HCT116 (cell line): ENCODE measurements at regions not wholly inside any gene's neighbourhood (a gene's known extent, or its start where the extent isn't known, plus 50 kb on each side); places are given as distances from the start of the nearest gene placed in this dataset.

Experiments used
- ATAC-seq: fragments of 200-7000 bp; cut with Tn5 transposase; 2 replicates; pipeline ENCODE4 v1.9.1; 2020; ENCODE audit warnings: mild to moderate bottlenecking, moderate library complexity
- BruUV-seq: library from RNA; stranded (reverse); fragments of 400-500 nt; replicated peaks from 2 replicates; lab custom pipeline; 2021; lab: Mats Ljungman, UMichigan
- CTCF ChIA-PET: fragments of 300-600 bp; sonication (Branson Sonifier 250); formaldehyde crosslinking; loops from one replicate; lab custom pipeline; 2021; ENCODE audit warnings: antibody characterized with exemption; lab: Charles Lee
- POLR2A ChIA-PET: fragments of 300-600, 350-600 bp; sonication (Branson Sonifier 250); formaldehyde crosslinking; loops from one replicate; lab custom pipeline; 2021; ENCODE audit warnings: antibody characterized with exemption; lab: Charles Lee
- RAD21 ChIA-PET, 2 experiments: fragments of 300-600 bp; sonication (Branson Sonifier 250); formaldehyde crosslinking; loops; one replicate each; lab custom pipeline; 2023; ENCODE audit warnings: low total read pairs in 2 of 2; ENCODE audit not compliant: uncharacterized antibody in 2 of 2, unreplicated experiment in 2 of 2, low non-redundant PET in 1 of 2; lab: Charles Lee
- DNase-seq: peaks from one replicate; pipeline ENCODE4 v3.0.0-alpha.2; 2010; ENCODE audit warnings: low read depth, low spot score
- H2AFZ ChIP-seq: fragments of 200-600 bp; shearing (Covaris generic), sonication (generic); 2 replicates; pipeline ENCODE4 v1.6.1; 2017; ENCODE audit warnings: low read depth, mixed run types, mixed read lengths, antibody characterized with exemption, low read length; ENCODE audit not compliant: poor library complexity, severe bottlenecking
- H3K27ac ChIP-seq: 2 replicates; pipeline ENCODE4 v1.5.1; 2012; ENCODE audit warnings: low read depth, low read length
- H3K27me3 ChIP-seq: fragments of 200-600 bp; sonication (generic); 2 replicates; pipeline ENCODE4 v1.6.1; 2016; ENCODE audit warnings: mixed run types, low read length, mixed read lengths; ENCODE audit not compliant: insufficient read depth
- H3K36me3 ChIP-seq, 2 experiments: fragments of 200-500 bp in 1 of 2; fragments of 200-600 bp in 1 of 2; sonication (Bioruptor generic) in 1 of 2; sonication (generic) in 1 of 2; 2 replicates each; pipeline versions ENCODE4 v1.5.1 to v1.6.1; 2014 to 2016; ENCODE audit warnings: low read length in 2 of 2, inconsistent platforms in 1 of 2, mixed read lengths in 1 of 2, mixed run types in 1 of 2; ENCODE audit not compliant: insufficient read depth in 2 of 2, control insufficient read depth in 1 of 2
- H3K4me1 ChIP-seq, 2 experiments: fragments of 200-600 bp in 1 of 2; sonication (generic) in 1 of 2; 2 replicates each; pipeline versions ENCODE4 v1.5.1 to v1.6.1; 2012 to 2017; ENCODE audit warnings: low read length in 2 of 2, inconsistent platforms in 1 of 2, mild to moderate bottlenecking in 1 of 2, mixed read lengths in 1 of 2, mixed run types in 1 of 2, moderate library complexity in 1 of 2; ENCODE audit not compliant: insufficient read depth in 2 of 2, control insufficient read depth in 1 of 2
- H3K4me2 ChIP-seq: fragments of 200-600 bp; sonication (generic); 2 replicates; pipeline ENCODE4 v1.6.1; 2017; ENCODE audit warnings: mixed run types, low read length, mixed read lengths
- H3K4me3 ChIP-seq, 2 experiments: fragments of 200-600 bp in 1 of 2; sonication (generic) in 1 of 2; replicated peaks in 1 of 2; 2 replicates each; pipeline ENCODE4 v1.5.1; 2011 to 2016; ENCODE audit warnings: low read length in 2 of 2, control low read depth in 1 of 2, low read depth in 1 of 2, mild to moderate bottlenecking in 1 of 2, mixed read lengths in 1 of 2, mixed run types in 1 of 2
- H3K79me2 ChIP-seq: fragments of 200-600 bp; sonication (generic); 2 replicates; pipeline ENCODE4 v1.6.1; 2017; ENCODE audit warnings: mild to moderate bottlenecking, mixed run types, low read length, moderate library complexity, mixed read lengths; ENCODE audit not compliant: insufficient read depth
- H3K9ac ChIP-seq: fragments of 200-600 bp; sonication (generic); 2 replicates; pipeline ENCODE4 v1.6.1; 2016; ENCODE audit warnings: low read length, mixed read lengths
- H3K9me2 ChIP-seq: fragments of 200-600 bp; sonication (generic), shearing (Covaris generic); 2 replicates; pipeline ENCODE4 v1.6.1; 2017; ENCODE audit warnings: mixed run types, mild to moderate bottlenecking, moderate library complexity; ENCODE audit not compliant: insufficient read depth
- H3K9me3 ChIP-seq, 2 experiments: fragments of 200-500 bp in 1 of 2; fragments of 200-600 bp in 1 of 2; sonication (Bioruptor generic) in 1 of 2; sonication (generic) in 1 of 2; 2 replicates each; pipeline ENCODE4 v1.6.1; 2014 to 2017; ENCODE audit warnings: low read length in 2 of 2, mixed read lengths in 2 of 2, inconsistent platforms in 1 of 2, low read depth in 1 of 2, mild to moderate bottlenecking in 1 of 2, mixed run types in 1 of 2, moderate library complexity in 1 of 2; ENCODE audit not compliant: control insufficient read depth in 1 of 2, insufficient read depth in 1 of 2
- H4K20me1 ChIP-seq: fragments of 200-600 bp; sonication (generic), shearing (Covaris generic); 2 replicates; pipeline ENCODE4 v1.6.1; 2017; ENCODE audit warnings: mixed run types, mild to moderate bottlenecking, moderate library complexity; ENCODE audit not compliant: insufficient read depth
- EZH2 ChIP-seq: fragments of 200-600 bp; sonication (generic); IDR thresholded peaks from 2 replicates; pipeline ENCODE4 v1.6.1; 2017; ENCODE audit warnings: antibody characterized with exemption, mixed run types
- JUND ChIP-seq: IDR thresholded peaks from 2 replicates; pipeline ENCODE4 v1.6.1; 2012
- POLR2A ChIP-seq: IDR thresholded peaks from 2 replicates; pipeline ENCODE4 v1.7.0; 2011; ENCODE audit warnings: borderline replicate concordance; ENCODE audit not compliant: insufficient read depth, insufficient read length; ENCODE audit errors: extremely low read depth
- POLR2AphosphoS5 ChIP-seq: IDR thresholded peaks from 2 replicates; pipeline ENCODE4 v1.6.1; 2011; ENCODE audit warnings: mild to moderate bottlenecking, low read depth, low read length, moderate library complexity
- RAD21 ChIP-seq: IDR thresholded peaks from 2 replicates; pipeline ENCODE4 v1.6.1; 2012; ENCODE audit warnings: low read depth, mild to moderate bottlenecking
- intact Hi-C: fragments of 100-400 bp; cut with micrococcal nuclease; formaldehyde crosslinking; loops from 2 replicates; pipeline ENCODE4 v1.10.0; 2022

DNA sequence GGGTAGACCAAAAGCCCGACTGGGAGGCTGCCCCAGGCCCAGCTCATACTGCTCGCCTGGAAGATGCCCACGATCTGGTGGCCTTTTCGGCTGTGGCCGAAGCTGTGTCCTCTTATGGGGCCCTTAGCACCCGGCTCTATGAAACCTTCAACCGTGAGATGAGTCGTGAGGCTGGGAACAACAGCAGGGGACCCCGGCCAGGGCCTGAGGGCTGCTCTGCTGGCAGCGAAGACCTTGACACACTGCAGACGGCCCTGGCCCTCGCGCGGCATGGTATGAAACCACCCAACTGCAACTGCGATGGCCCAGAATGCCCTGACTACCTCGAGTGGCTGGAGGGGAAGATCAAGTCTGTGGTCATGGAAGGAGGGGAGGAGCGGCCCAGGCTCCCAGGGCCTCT is 61.7 kb downstream of the TET3 start:
- POLR2A ChIA-PET: no interaction called here
- Histone ChIP-seq H3K27me3 (no peaks in the 10 kb centered on the region), H3K4me3 (no peak overlapping the region), H3K36me3 (peaks cover 0 to 10% of the 10 kb centered on the region in 2 experiments; a peak in 2 of 4 replicates), H3K9me3 (no peaks in the 10 kb centered on the region), H3K27ac (no peak overlapping the region), H2AFZ (no peak overlapping the region), H3K4me1 (no peaks in the 10 kb centered on the region), H3K9ac (no peak overlapping the region), H3K79me2 (peaks cover 67% of the 10 kb centered on the region), H4K20me1 (no peaks in the 10 kb centered on the region; the same call in 1 of the 2 replicates), H3K4me2 (no peak overlapping the region), H3K9me2 (no peaks in the 10 kb centered on the region)
- RAD21 ChIA-PET: no interaction called here
- ATAC-seq (no peak), DNase-seq (no peak)
- BruUV-seq: no TSS peak
- TF ChIP-seq POLR2A: no peak
- TF ChIP-seq EZH2: no peak
- no peak for TF ChIP-seq POLR2AphosphoS5
- CTCF ChIA-PET: no interaction called here
- intact Hi-C loops: no loop called here

DNA sequence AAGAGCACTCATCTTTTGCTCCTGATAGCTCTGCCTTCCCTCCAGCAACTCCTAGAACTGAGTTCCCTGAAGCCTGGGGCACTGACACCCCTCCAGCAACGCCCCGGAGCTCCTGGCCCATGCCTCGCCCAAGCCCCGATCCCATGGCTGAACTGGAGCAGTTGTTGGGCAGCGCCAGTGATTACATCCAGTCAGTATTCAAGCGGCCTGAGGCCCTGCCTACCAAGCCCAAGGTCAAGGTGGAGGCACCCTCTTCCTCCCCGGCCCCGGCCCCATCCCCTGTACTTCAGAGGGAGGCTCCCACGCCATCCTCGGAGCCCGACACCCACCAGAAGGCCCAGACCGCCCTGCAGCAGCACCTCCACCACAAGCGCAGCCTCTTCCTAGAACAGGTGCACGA is 62.4 kb downstream of the TET3 start:
- DNase-seq (no peak), ATAC-seq (no peak)
- H2AFZ ChIP-seq: no peak overlapping the region
- ChIA-PET POLR2A (no interaction called here), CTCF (no interaction called here), RAD21 (no interaction called here)
- H3K79me2 ChIP-seq: peaks cover 65% of the 10 kb centered on the region
- peaks cover 0 to 10% of the 10 kb centered on the region in 2 experiments; a peak in 2 of 4 replicates for H3K36me3 ChIP-seq
- no peaks in the 10 kb centered on the region for H3K4me1 ChIP-seq
- H3K9me2 ChIP-seq: no peaks in the 10 kb centered on the region
- no peak overlapping the region for H3K4me2 ChIP-seq
- no peak overlapping the region for H3K27ac ChIP-seq
- H4K20me1 ChIP-seq: no peaks in the 10 kb centered on the region
- no peak overlapping the region for H3K4me3 ChIP-seq
- TF ChIP-seq EZH2 (no peak), JUND (no peak), RAD21 (no peak)
- no peak overlapping the region for H3K9ac ChIP-seq
- H3K27me3 ChIP-seq: no peaks in the 10 kb centered on the region
- no TSS peak for BruUV-seq
- intact Hi-C loops: no loop called here
- H3K9me3 ChIP-seq: no peaks in the 10 kb centered on the region
